Astrocyte (in vitro differentiated cells and primary cell): ENCODE measurements at regions not wholly inside any gene's neighbourhood (a gene's known extent, or its start where the extent isn't known, plus 50 kb on each side); places are given as distances from the start of the nearest gene placed in this dataset.

Source experiments
- CTCF ChIP-seq: IDR thresholded peaks from 2 replicates; pipeline ENCODE4 v1.5.1; 2011; ENCODE audit warnings: low read depth, mild to moderate bottlenecking, inconsistent platforms, low read length, moderate library complexity; ENCODE audit not compliant: insufficient read depth
- EZH2 ChIP-seq: IDR thresholded peaks from 2 replicates; pipeline ENCODE4 v1.6.1; 2012; ENCODE audit warnings: mild to moderate bottlenecking, low read length, inconsistent platforms; ENCODE audit not compliant: insufficient read depth

GRCh38 chr1:99083338-99083737, 78.7 kb upstream of the PLPPR5 start:
- TF ChIP-seq CTCF (no peak), EZH2 (no peak)
